SK-N-MC (cell line): ENCODE measurements at regions not wholly inside any gene's neighbourhood (a gene's known extent, or its start where the extent isn't known, plus 50 kb on each side); places are given as distances from the start of the nearest gene placed in this dataset.
"Not testable (repeated sequence)": the region's sequence is repeated elsewhere in the genome, so short reads cannot be mapped to it uniquely, and the experiment has no call there.

Experiments
- DNase-seq: peaks from one replicate; pipeline ENCODE4 v3.0.0-alpha.2; 2011; ENCODE audit warnings: low read depth, low spot score
- H3K27ac ChIP-seq: fragments of 200-600 bp; sonication (generic); 2 replicates; pipeline ENCODE4 v1.5.1; 2016; ENCODE audit warnings: mixed run types
- H3K36me3 ChIP-seq: fragments of 200-600 bp; sonication (generic); 2 replicates; pipeline ENCODE4 v1.6.1; 2017; ENCODE audit warnings: antibody characterized with exemption, low read length, mixed read lengths; ENCODE audit not compliant: insufficient read depth
- H3K4me3 ChIP-seq: fragments of 200-600 bp; sonication (generic); 2 replicates; pipeline ENCODE4 v1.5.1; 2016
- H3K9ac ChIP-seq: fragments of 200-600 bp; sonication (generic); 2 replicates; pipeline ENCODE4 v1.8.0; 2017; ENCODE audit warnings: mixed run types, mixed read lengths; ENCODE audit not compliant: insufficient read length
- H3K9me3 ChIP-seq: fragments of 200-600 bp; sonication (generic); 2 replicates; pipeline ENCODE4 v1.6.1; 2017; ENCODE audit warnings: low read depth, mild to moderate bottlenecking, antibody characterized with exemption, low read length, moderate library complexity, mixed read lengths
- EZH2 ChIP-seq: fragments of 200-600 bp; sonication (generic); IDR thresholded peaks from one replicate; pipeline ENCODE4 v1.6.1; 2017; ENCODE audit warnings: antibody characterized with exemption
- FOXP2 ChIP-seq: optimal IDR thresholded peaks from 2 replicates; pipeline ENCODE3; 2011; ENCODE audit warnings: mild to moderate bottlenecking, moderate library complexity; ENCODE audit not compliant: insufficient read depth; ENCODE audit errors: extremely low read length, control extremely low read depth
- POLR2AphosphoS5 ChIP-seq: IDR thresholded peaks from 2 replicates; pipeline ENCODE4 v1.6.1; 2012; ENCODE audit warnings: mild to moderate bottlenecking, low read depth, low read length, borderline replicate concordance

- Histone ChIP-seq H3K27ac (no peak overlapping the region), H3K9me3 (no peaks in the 10 kb centered on the region), H3K9ac (no peak overlapping the region), H3K36me3 (no peaks in the 10 kb centered on the region), H3K4me3 (no peak overlapping the region)
- TF ChIP-seq EZH2 (no peak), FOXP2 (no peak), POLR2AphosphoS5 (no peak)
- DNase-seq: no peak
Observed at GRCh38 chr1:174105086-174105485, 54.2 kb upstream of the RABGAP1L start.

DNA sequence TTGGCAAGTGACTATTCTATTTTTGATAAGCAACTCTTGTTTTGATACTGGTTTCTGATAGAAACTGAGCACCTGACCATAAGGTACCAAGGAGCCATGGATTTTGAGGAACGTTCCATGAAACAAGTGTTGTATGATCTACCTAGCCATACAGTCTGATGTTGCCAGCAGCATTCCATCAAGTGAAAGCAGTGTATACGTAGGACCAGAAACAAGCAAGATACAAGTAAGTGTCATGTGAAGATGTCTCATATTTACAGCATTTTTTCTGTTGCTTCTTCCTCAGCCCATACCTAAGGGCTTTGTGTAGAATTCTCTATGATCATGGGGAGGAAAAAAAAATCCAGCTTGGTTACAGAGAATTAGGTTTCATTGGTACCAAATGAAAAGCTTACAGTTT is 55.6 kb upstream of the RABGAP1L start:
- no peaks in the 10 kb centered on the region for H3K36me3 ChIP-seq
- TF ChIP-seq FOXP2 (no peak), POLR2AphosphoS5 (no peak), EZH2 (no peak)
- no peak overlapping the region for H3K9ac ChIP-seq
- no peak overlapping the region for H3K27ac ChIP-seq
- no peaks in the 10 kb centered on the region for H3K9me3 ChIP-seq
- no peak for DNase-seq
- H3K4me3 ChIP-seq: no peak overlapping the region

GRCh38 chr1:174101976-174102375 is 57.3 kb upstream of the RABGAP1L start:
- not testable (repeated sequence) for H3K36me3 ChIP-seq, H3K9ac ChIP-seq, H3K9me3 ChIP-seq, H3K4me3 ChIP-seq, DNase-seq, H3K27ac ChIP-seq

- DNase-seq: no peak
- no peaks in the 10 kb centered on the region for H3K36me3 ChIP-seq
- no peaks in the 10 kb centered on the region for H3K9me3 ChIP-seq
- H3K27ac ChIP-seq: no peak overlapping the region
- H3K9ac ChIP-seq: no peak overlapping the region
- no peak overlapping the region for H3K4me3 ChIP-seq
- no peak for TF ChIP-seq POLR2AphosphoS5
- TF ChIP-seq FOXP2: no peak
- no peak for TF ChIP-seq EZH2
Observed at GRCh38 chr1:174097426-174097825, 61.9 kb upstream of the RABGAP1L start.

DNA sequence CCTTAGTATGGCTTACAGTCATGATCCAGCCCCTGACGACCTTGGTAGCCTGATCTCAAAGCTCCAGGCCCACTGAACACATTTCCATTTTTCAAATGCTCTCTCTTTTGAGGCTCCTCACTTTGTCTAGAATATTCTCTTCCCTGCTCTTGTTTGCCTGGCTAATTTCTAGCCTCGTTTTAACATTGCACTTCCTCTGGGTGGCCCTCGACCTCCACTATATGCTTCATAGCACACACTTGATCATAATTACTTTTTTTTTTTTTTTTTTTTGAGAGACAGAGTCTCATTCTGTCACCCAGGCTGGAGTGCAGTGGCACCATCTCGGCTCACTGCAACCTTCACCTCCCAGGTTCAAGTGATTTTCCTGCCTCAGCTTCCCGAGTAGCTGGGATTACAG is 65.5 kb upstream of the RABGAP1L start:
- not testable (repeated sequence) for H3K27ac ChIP-seq, H3K4me3 ChIP-seq, H3K9ac ChIP-seq, H3K36me3 ChIP-seq, DNase-seq, H3K9me3 ChIP-seq

DNA sequence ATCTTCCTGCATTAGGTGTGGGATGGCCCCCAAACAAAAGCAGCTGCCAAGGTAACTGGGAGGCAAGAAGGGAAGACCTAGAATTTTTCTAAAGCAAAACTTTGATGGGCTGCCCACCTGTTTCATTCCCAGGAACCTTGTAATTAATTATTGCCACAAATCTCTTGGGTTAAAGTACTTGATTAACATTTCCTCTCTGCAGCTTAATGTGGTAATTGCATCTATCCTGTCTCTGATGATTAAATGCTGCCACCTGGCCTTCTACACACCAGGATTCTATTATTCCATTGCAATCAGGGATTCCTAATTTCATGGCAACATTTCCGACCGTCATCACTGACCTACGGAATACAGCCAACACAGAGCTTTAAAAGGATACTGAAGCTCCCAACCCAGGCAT is 68.3 kb upstream of the RC3H1 start:
- Histone ChIP-seq H3K27ac (no peak overlapping the region), H3K9ac (no peak overlapping the region), H3K36me3 (no peaks in the 10 kb centered on the region), H3K9me3 (no peaks in the 10 kb centered on the region), H3K4me3 (no peak overlapping the region)
- TF ChIP-seq EZH2: no peak
- TF ChIP-seq POLR2AphosphoS5: no peak
- no peak for TF ChIP-seq FOXP2
- no peak for DNase-seq

- DNase-seq: no peak
- H3K4me3 ChIP-seq: no peak overlapping the region
- no peaks in the 10 kb centered on the region for H3K9me3 ChIP-seq
- no peaks in the 10 kb centered on the region for H3K36me3 ChIP-seq
- H3K27ac ChIP-seq: no peak overlapping the region
- TF ChIP-seq FOXP2 (no peak), POLR2AphosphoS5 (no peak), EZH2 (no peak)
- no peak overlapping the region for H3K9ac ChIP-seq
Observed at GRCh38 chr1:174080819-174081218, 58.7 kb upstream of the RC3H1 start.

- DNase-seq: no peak
- TF ChIP-seq FOXP2: no peak
- TF ChIP-seq POLR2AphosphoS5: no peak
- TF ChIP-seq EZH2: no peak
- no peak overlapping the region for H3K4me3 ChIP-seq
Observed at GRCh38 chr1:174079796-174080195, 57.6 kb upstream of the RC3H1 start.

DNA sequence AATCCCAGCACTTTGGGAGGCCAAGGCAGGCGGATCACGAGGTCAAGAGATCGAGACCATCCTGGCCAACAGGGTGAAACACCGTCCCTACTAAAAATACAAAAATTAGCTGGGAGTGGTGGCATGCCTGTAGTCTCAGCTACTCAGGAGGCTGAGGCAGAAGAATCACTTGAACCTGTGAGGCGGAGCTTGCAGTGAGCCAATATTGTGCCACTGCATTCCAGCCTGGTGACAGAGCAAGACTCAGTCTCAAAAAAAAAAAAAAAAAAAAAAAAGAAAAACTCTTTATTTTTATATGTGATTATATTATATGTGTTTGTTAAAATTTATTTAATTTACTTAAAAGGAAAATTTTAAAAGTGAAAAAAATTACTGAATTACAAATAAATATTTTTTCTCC is 56.8 kb upstream of the RC3H1 start:
- not testable (repeated sequence) for H3K36me3 ChIP-seq, H3K9me3 ChIP-seq, DNase-seq, H3K27ac ChIP-seq, H3K4me3 ChIP-seq, H3K9ac ChIP-seq

More at GRCh38 chr1:174079796-174080195, 57.6 kb upstream of the RC3H1 start:
- H3K36me3 ChIP-seq: no peaks in the 10 kb centered on the region
- no peak overlapping the region for H3K27ac ChIP-seq
- no peaks in the 10 kb centered on the region for H3K9me3 ChIP-seq
- no peak overlapping the region for H3K9ac ChIP-seq
